Activated CD4-positive, alpha-beta T cell treated with anti-CD3 and anti-CD28 coated beads, Interleukin-2, amount 10 ng/mL, durations not matched to agents 7 days and 5 days (primary cell): ENCODE measurements at regions not wholly inside any gene's neighbourhood (a gene's known extent, or its start where the extent isn't known, plus 50 kb on each side); places are given as distances from the start of the nearest gene placed in this dataset.

Experiments used
- CTCF ChIA-PET: fragments of 350-600 bp; sonication (Branson Sonifier 250); formaldehyde crosslinking; loops from one replicate; lab custom pipeline; 2021; ENCODE audit warnings: antibody characterized with exemption; lab: Charles Lee
- POLR2A ChIA-PET: fragments of 350-600 bp; sonication (Branson Sonifier 250); formaldehyde crosslinking; loops from one replicate; lab custom pipeline; 2021; ENCODE audit warnings: antibody characterized with exemption; lab: Charles Lee
- DNase-seq: peaks from one replicate; pipeline ENCODE4 v3.0.0-alpha.2; 2020
- H3K27ac Mint-ChIP-seq: one replicate; pipeline ENCODE4 v1.8.0; 2021; ENCODE audit warnings: mild to moderate bottlenecking, moderate library complexity, mixed read lengths
- H3K27me3 Mint-ChIP-seq: one replicate; pipeline ENCODE4 v1.8.0; 2021; ENCODE audit warnings: mixed read lengths
- H3K36me3 Mint-ChIP-seq: one replicate; pipeline ENCODE4 v1.8.0; 2021; ENCODE audit warnings: low read depth, mixed read lengths
- H3K4me1 Mint-ChIP-seq: one replicate; pipeline ENCODE4 v1.8.0; 2021; ENCODE audit warnings: mixed read lengths
- H3K4me3 Mint-ChIP-seq: one replicate; pipeline ENCODE4 v1.8.0; 2021; ENCODE audit warnings: mild to moderate bottlenecking, moderate library complexity, mixed read lengths
- H3K9me3 Mint-ChIP-seq: one replicate; pipeline ENCODE4 v1.8.0; 2021; ENCODE audit warnings: mixed read lengths

GRCh38 chr10:46234431-46235060 lies 52.3 kb upstream of the ANTXRL start:
- Mint-ChIP-seq H3K27ac (no peak overlapping the region), H3K4me1 (peaks cover 9% of the 10 kb centered on the region)

GRCh38 chr10:46235705-46236545 lies 50.9 kb upstream of the ANTXRL start:
- CTCF ChIA-PET: interaction anchor here (0.9 to 1.2 kb wide), 2 partner anchors 9 to 16 kb away, joined by 3 read pairs; no protein-coding TSS in a partner anchor
- peak; percentile 5 for DNase-seq
- Mint-ChIP-seq H3K4me3 (no peak overlapping the region), H3K27me3 (no peaks in the 10 kb centered on the region), H3K36me3 (peaks cover 45% of the 10 kb centered on the region), H3K27ac (no peak overlapping the region), H3K4me1 (peaks cover 12% of the 10 kb centered on the region), H3K9me3 (no peaks in the 10 kb centered on the region)
- POLR2A ChIA-PET: no interaction called here

More at GRCh38 chr10:46234431-46235060, 52.3 kb upstream of the ANTXRL start:
- no peak overlapping the region for H3K4me3 Mint-ChIP-seq
- H3K27me3 Mint-ChIP-seq: no peaks in the 10 kb centered on the region
- peaks cover 3% of the 10 kb centered on the region for H3K9me3 Mint-ChIP-seq
- ChIA-PET CTCF (interaction anchor here (1.1 kb wide), 1 partner anchor 11 kb away, joined by 3 read pairs; no protein-coding TSS in a partner anchor), POLR2A (no interaction called here)
- peak; percentile 4 for DNase-seq
- H3K36me3 Mint-ChIP-seq: peaks cover 50% of the 10 kb centered on the region

GRCh38 chr10:46236546-46236887 lies 50.3 kb upstream of the ANTXRL start:
- Mint-ChIP-seq H3K27me3 (no peaks in the 10 kb centered on the region), H3K36me3 (peaks cover 46% of the 10 kb centered on the region), H3K4me1 (peaks cover 18% of the 10 kb centered on the region), H3K27ac (no peak overlapping the region), H3K4me3 (no peak overlapping the region), H3K9me3 (peaks cover 2% of the 10 kb centered on the region)
- POLR2A ChIA-PET: no interaction called here
- CTCF ChIA-PET: interaction anchor here (1.2 kb wide), 1 partner anchor 9 kb away, joined by 3 read pairs; no protein-coding TSS in a partner anchor
- DNase-seq: no peak

GRCh38 chr10:46236941-46237681 lies 49.7 kb upstream of the ANTXRL start:
- ChIA-PET POLR2A (no interaction called here), CTCF (interaction anchor here (1.2 kb wide), 1 partner anchor 10 kb away, joined by 3 read pairs; no protein-coding TSS in a partner anchor)
- Mint-ChIP-seq H3K4me3 (no peak overlapping the region), H3K27ac (no peak overlapping the region), H3K27me3 (no peaks in the 10 kb centered on the region), H3K36me3 (peaks cover 52% of the 10 kb centered on the region), H3K4me1 (peaks cover 19% of the 10 kb centered on the region), H3K9me3 (peaks cover 7% of the 10 kb centered on the region)
- no peak for DNase-seq
